H1 (cell line): ENCODE measurements at regions not wholly inside any gene's neighbourhood (a gene's known extent, or its start where the extent isn't known, plus 50 kb on each side); places are given as distances from the start of the nearest gene placed in this dataset.

Experiments
- CTCF ChIA-PET: fragments of 300-600 bp; sonication (Branson Sonifier 250); formaldehyde crosslinking; loops from one replicate; lab custom pipeline; 2021; ENCODE audit not compliant: partially characterized antibody; lab: Charles Lee
- POLR2A ChIA-PET: fragments of 300-600 bp; sonication (Branson Sonifier 250); formaldehyde crosslinking; loops from one replicate; lab custom pipeline; 2021; ENCODE audit warnings: inconsistent platforms; ENCODE audit not compliant: partially characterized antibody; lab: Charles Lee
- DNase-seq, 2 experiments: peaks; one replicate each; pipeline versions ENCODE4 v3.0.0 to v3.0.0-alpha.2; 2010 to 2022; ENCODE audit warnings: low spot score in 2 of 2, low read depth in 1 of 2, mixed read lengths in 1 of 2
- FAIRE-seq: peaks from 2 replicates; lab custom pipeline; 2011; peaks lifted over from hg19 to GRCh38; lab: Jason Lieb, UNC
- H2AFZ ChIP-seq: 2 replicates; pipeline ENCODE4 v1.8.1; 2012; ENCODE audit warnings: low read length, inconsistent platforms
- H2AK5ac ChIP-seq: 2 replicates; pipeline ENCODE4 v1.6.1; 2013; ENCODE audit warnings: low read depth, low read length
- H2BK120ac ChIP-seq: replicated peaks from 2 replicates; pipeline ENCODE3; 2013; ENCODE audit warnings: low read depth, low read length, inconsistent platforms
- H2BK12ac ChIP-seq: 2 replicates; pipeline ENCODE4 v1.6.1; 2013; ENCODE audit warnings: low read depth, low read length
- H2BK15ac ChIP-seq: 2 replicates; pipeline ENCODE4 v1.6.1; 2013; ENCODE audit warnings: low read length
- H2BK20ac ChIP-seq: 2 replicates; pipeline ENCODE4 v1.6.1; 2013; ENCODE audit warnings: low read length
- H2BK5ac ChIP-seq: 2 replicates; pipeline ENCODE4 v1.6.1; 2013; ENCODE audit warnings: low read depth, low read length
- H3K14ac ChIP-seq: 2 replicates; pipeline ENCODE4 v1.6.1; 2013; ENCODE audit warnings: inconsistent platforms; ENCODE audit not compliant: insufficient read length
- H3K18ac ChIP-seq: 2 replicates; pipeline ENCODE4 v1.6.1; 2013; ENCODE audit warnings: low read length; ENCODE audit errors: extremely low read depth
- H3K23ac ChIP-seq: 2 replicates; pipeline ENCODE4 v1.6.1; 2013; ENCODE audit warnings: inconsistent platforms; ENCODE audit not compliant: insufficient read length
- H3K23me2 ChIP-seq: 2 replicates; pipeline ENCODE4 v1.6.1; 2013; ENCODE audit warnings: low read depth, low read length
- H3K27ac ChIP-seq: 2 replicates; pipeline ENCODE4 v1.6.1; 2011; ENCODE audit warnings: low read depth, low read length, inconsistent platforms
- H3K27me3 ChIP-seq, 4 experiments: replicated peaks in 1 of 4; 1 replicate in 1 of 4; 2 replicates in 3 of 4; pipeline versions ENCODE4 v1.6.1 to v1.8.1; 2011 to 2013; ENCODE audit warnings: low read length in 3 of 4, mild to moderate bottlenecking in 3 of 4, inconsistent platforms in 2 of 4, mixed read lengths in 2 of 4, moderate library complexity in 1 of 4; ENCODE audit not compliant: control insufficient read depth in 3 of 4, insufficient read depth in 3 of 4; ENCODE audit errors: extremely low read depth in 1 of 4
- H3K36me3 ChIP-seq, 4 experiments: 2 replicates each; pipeline versions ENCODE4 v1.6.1 to v1.8.1; 2011 to 2013; ENCODE audit warnings: mild to moderate bottlenecking in 4 of 4, low read length in 3 of 4, moderate library complexity in 2 of 4, control low read depth in 1 of 4, inconsistent platforms in 1 of 4; ENCODE audit not compliant: insufficient read depth in 4 of 4, control insufficient read depth in 2 of 4
- H3K4ac ChIP-seq: replicated peaks from 2 replicates; pipeline ENCODE3; 2013; ENCODE audit warnings: low read length, low read depth, mixed read lengths, inconsistent platforms; ENCODE audit not compliant: insufficient read length
- H3K4me1 ChIP-seq, 4 experiments: replicated peaks in 1 of 4; 1 replicate in 1 of 4; 2 replicates in 3 of 4; pipeline versions ENCODE4 v1.6.1 to v1.8.1; 2011 to 2013; ENCODE audit warnings: low read length in 3 of 4, inconsistent platforms in 2 of 4, mixed read lengths in 1 of 4; ENCODE audit not compliant: insufficient read depth in 4 of 4, control insufficient read depth in 3 of 4
- H3K4me2 ChIP-seq, 2 experiments: 2 replicates each; pipeline versions ENCODE4 v1.6.1 to v1.8.1; 2011 to 2013; ENCODE audit warnings: low read depth in 2 of 2, low read length in 2 of 2, control low read depth in 1 of 2, inconsistent platforms in 1 of 2, mild to moderate bottlenecking in 1 of 2; ENCODE audit not compliant: insufficient read depth in 1 of 2
- H3K4me3 ChIP-seq, 4 experiments: fragments of 200-600, 300-600 bp in 1 of 4; sonication (generic), shearing (Covaris generic), sonication (Bioruptor Twin) in 1 of 4; 2 replicates each; pipeline versions ENCODE4 v1.5.1 to v1.8.1; 2011 to 2016; ENCODE audit warnings: low read length in 4 of 4, low read depth in 3 of 4, control low read depth in 2 of 4, inconsistent platforms in 2 of 4, mild to moderate bottlenecking in 2 of 4, mixed read lengths in 1 of 4, moderate library complexity in 1 of 4; ENCODE audit not compliant: insufficient read depth in 2 of 4; ENCODE audit errors: extremely low read depth in 1 of 4
- H3K56ac ChIP-seq: replicated peaks from 2 replicates; pipeline ENCODE3; 2013; ENCODE audit warnings: low read depth, mild to moderate bottlenecking, mixed read lengths, low read length, inconsistent platforms; ENCODE audit not compliant: insufficient read length
- H3K79me1 ChIP-seq: 2 replicates; pipeline ENCODE4 v1.6.1; 2013; ENCODE audit warnings: low read depth, low read length, control low read depth
- H3K79me2 ChIP-seq, 2 experiments: 2 replicates each; pipeline versions ENCODE4 v1.6.1 to v1.8.1; 2012 to 2013; ENCODE audit warnings: low read length in 2 of 2, mild to moderate bottlenecking in 2 of 2, inconsistent platforms in 1 of 2; ENCODE audit not compliant: insufficient read depth in 2 of 2, control insufficient read depth in 1 of 2
- H3K9ac ChIP-seq, 4 experiments: replicated peaks in 1 of 4; 1 replicate in 1 of 4; 2 replicates in 3 of 4; pipeline versions ENCODE4 v1.6.1 to v1.8.1; 2011 to 2013; ENCODE audit warnings: low read depth in 3 of 4, low read length in 3 of 4, control low read depth in 2 of 4, mild to moderate bottlenecking in 2 of 4, moderate library complexity in 2 of 4, inconsistent platforms in 1 of 4; ENCODE audit errors: extremely low read depth in 1 of 4
- H3K9me3 ChIP-seq, 2 experiments: 2 replicates each; pipeline versions ENCODE4 v1.6.1 to v1.8.1; 2012 to 2013; ENCODE audit warnings: mild to moderate bottlenecking in 2 of 2, moderate library complexity in 2 of 2, control low read depth in 1 of 2, inconsistent platforms in 1 of 2, low read depth in 1 of 2, low read length in 1 of 2, mixed read lengths in 1 of 2; ENCODE audit not compliant: insufficient read depth in 2 of 2
- H4K20me1 ChIP-seq, 2 experiments: replicated peaks in 1 of 2; 2 replicates each; pipeline versions ENCODE3 to v1.8.1; 2011 to 2013; ENCODE audit warnings: inconsistent platforms in 2 of 2, low read length in 2 of 2, mild to moderate bottlenecking in 1 of 2; ENCODE audit not compliant: insufficient read depth in 2 of 2, control insufficient read depth in 1 of 2
- H4K5ac ChIP-seq: 2 replicates; pipeline ENCODE4 v1.6.1; 2013; ENCODE audit warnings: low read length, low read depth, mixed read lengths, inconsistent platforms; ENCODE audit not compliant: insufficient read length
- H4K8ac ChIP-seq: 2 replicates; pipeline ENCODE4 v1.8.0; 2013; ENCODE audit warnings: mild to moderate bottlenecking, moderate library complexity, low read length, inconsistent platforms; ENCODE audit not compliant: insufficient read depth; ENCODE audit errors: extremely low read depth
- H4K91ac ChIP-seq: replicated peaks from 2 replicates; pipeline ENCODE3; 2013; ENCODE audit warnings: low read length, mixed read lengths, inconsistent platforms; ENCODE audit not compliant: insufficient read length
- BRCA1 ChIP-seq: IDR thresholded peaks from 2 replicates; pipeline ENCODE4 v1.6.1; 2012; ENCODE audit warnings: low read depth, low read length, improper control_type of control experiment
- CTBP2 ChIP-seq: IDR thresholded peaks from 2 replicates; pipeline ENCODE4 v1.7.0; 2011; ENCODE audit warnings: borderline replicate concordance, mild to moderate bottlenecking, moderate library complexity, mixed read lengths, low read length; ENCODE audit not compliant: insufficient read depth, insufficient read length
- EZH2 ChIP-seq: fragments of 200-600 bp; sonication (generic); IDR thresholded peaks from 2 replicates; pipeline ENCODE4 v1.7.1; 2012; ENCODE audit warnings: low read depth, mild to moderate bottlenecking, moderate library complexity, low read length, inconsistent platforms; ENCODE audit not compliant: severe bottlenecking
- HDAC6 ChIP-seq: IDR thresholded peaks from one replicate; pipeline ENCODE4 v1.7.1; 2012; ENCODE audit warnings: low read depth, mild to moderate bottlenecking, inconsistent platforms, low read length, moderate library complexity
- PHF8 ChIP-seq: fragments of 200-600 bp; sonication (generic); conservative IDR thresholded peaks from 2 replicates; pipeline ENCODE4 v1.7.1; 2012; ENCODE audit warnings: low read depth, mild to moderate bottlenecking, inconsistent platforms, low read length, moderate library complexity
- POLR2A ChIP-seq, 2 experiments: IDR thresholded peaks; 1 replicate in 1 of 2; 2 replicates in 1 of 2; pipeline ENCODE4 v1.6.1; 2011; ENCODE audit warnings: low read depth in 2 of 2, low read length in 2 of 2, mild to moderate bottlenecking in 2 of 2; ENCODE audit errors: control extremely low read depth in 1 of 2
- RNF2 ChIP-seq: fragments of 200-900, 300-1000 bp; sonication (generic); IDR thresholded peaks from 2 replicates; pipeline ENCODE4 v1.7.1; 2016; ENCODE audit warnings: borderline replicate concordance, low read depth, mild to moderate bottlenecking, antibody characterized with exemption, low read length; ENCODE audit not compliant: poor library complexity, severe bottlenecking; ENCODE audit errors: missing control alignments
- SAP30 ChIP-seq: fragments of 300-600 bp; sonication (generic); IDR thresholded peaks from 2 replicates; pipeline ENCODE4 v1.7.1; 2012; ENCODE audit warnings: low read length, moderate library complexity, mild to moderate bottlenecking, inconsistent platforms; ENCODE audit not compliant: insufficient read depth, insufficient replicate concordance
- SIX5 ChIP-seq: IDR thresholded peaks from 2 replicates; pipeline ENCODE4 v1.6.1; 2011; ENCODE audit warnings: mild to moderate bottlenecking, low read depth, low read length
- SP1 ChIP-seq: IDR thresholded peaks from 2 replicates; pipeline ENCODE4 v1.6.1; 2011; ENCODE audit warnings: low read depth, low read length
- YY1 ChIP-seq: IDR thresholded peaks from 2 replicates; pipeline ENCODE4 v1.6.1; 2011; ENCODE audit warnings: low read depth, mild to moderate bottlenecking, low read length
- ZNF274 ChIP-seq: IDR thresholded peaks from 2 replicates; pipeline ENCODE4 v1.7.0; 2012; ENCODE audit warnings: low read length, borderline replicate concordance; ENCODE audit errors: extremely low read depth
- WGBS, 2 experiments: shearing (Covaris generic) in 1 of 2; methylation state at CpG; one replicate each; pipeline versions ENCODE4 v1.1.6 to v1.1.7; 2013 to 2015; ENCODE audit warnings: low lambda C conversion rate in 2 of 2, mixed read lengths in 2 of 2, inconsistent platforms in 1 of 2, low coverage in 1 of 2, missing lambda C conversion rate in 1 of 2; ENCODE audit not compliant: insufficient replicate concordance in 2 of 2, insufficient coverage in 1 of 2, insufficient read length in 1 of 2; ENCODE audit errors: extremely low coverage in 1 of 2, missing lambda C conversion rate in 1 of 2; 5-methylcytosine and 5-hydroxymethylcytosine counted together
- TF ChIP-seq, protein P1 (sequence below): IDR thresholded peaks from 2 replicates; pipeline ENCODE4 v1.6.1; 2011; ENCODE audit warnings: low read length, improper control_type of control experiment

GRCh38 chr20:22686097-22686496 lies 101.7 kb upstream of the FOXA2 start:
- H3K36me3 ChIP-seq = no peaks in the 10 kb centered on the region
- no peak overlapping the region for H3K14ac ChIP-seq
- no peaks in the 10 kb centered on the region for H4K20me1 ChIP-seq
- no peaks in the 10 kb centered on the region for H3K4me1 ChIP-seq
- no peak overlapping the region for H3K9ac ChIP-seq
- no peak overlapping the region for H2BK5ac ChIP-seq
- H3K18ac ChIP-seq = no peak overlapping the region
- H3K79me1 ChIP-seq = no peaks in the 10 kb centered on the region
- no peak overlapping the region for H4K91ac ChIP-seq
- no peak overlapping the region for H3K56ac ChIP-seq
- no peaks in the 10 kb centered on the region for H3K79me2 ChIP-seq
- H3K4ac ChIP-seq = no peak overlapping the region
- no peaks in the 10 kb centered on the region; a peak in 3 of 7 replicates for H3K27me3 ChIP-seq
- no peak overlapping the region; a peak in 1 of 4 replicates for H3K4me2 ChIP-seq
- no peaks in the 10 kb centered on the region for H3K23me2 ChIP-seq
- H4K8ac ChIP-seq = peak overlapping the region; percentile 90; the same call in 1 of the 2 replicates
- H3K23ac ChIP-seq = no peak overlapping the region
- POLR2A ChIA-PET = no interaction called here
- no peak overlapping the region for H2AK5ac ChIP-seq
- peak overlapping the region; percentile 98 for H2AFZ ChIP-seq
- no peak overlapping the region for H2BK15ac ChIP-seq
- peak overlapping the region; percentile 41 for H4K5ac ChIP-seq
- FAIRE-seq = no peak
- no peak overlapping the region for H3K4me3 ChIP-seq
- no peak overlapping the region for H2BK120ac ChIP-seq
- CTCF ChIA-PET = interaction anchor here (1.2 to 9.1 kb wide), 10 partner anchors 13 to 654 kb away, joined by 3 to 140 read pairs (median 6); no protein-coding TSS in a partner anchor
- no peak overlapping the region for H2BK12ac ChIP-seq
- no peak overlapping the region for H3K27ac ChIP-seq
- peak; percentile 33 to 72 for DNase-seq
- H2BK20ac ChIP-seq = no peak overlapping the region
- peaks cover 0 to 4% of the 10 kb centered on the region in 2 experiments; a peak in 2 of 4 replicates for H3K9me3 ChIP-seq
- 33% methylated on average over 7 of the region's 7 CpGs; no CpG with 5 or more reads in 1 of the 2 experiments for WGBS, 2 experiments
- TF ChIP-seq BRCA1 = no peak
- no peak for TF ChIP-seq CTBP2
- no peak for TF ChIP-seq HDAC6
- TF ChIP-seq PHF8 = no peak
- 0 out of 2 replicates have a peak, but pooled peaks have one; percentile 17 for TF ChIP-seq YY1
- 0 out of 2 replicates have a peak, but pooled peaks have one; percentile 25 for TF ChIP-seq SP1
- no peak for TF ChIP-seq EZH2
- TF ChIP-seq POLR2A (IDR thresholded peaks at IDR 0.05; ENCODE audit: control extremely low read depth in 1 of 2, low read depth in 2 of 2, low read length in 2 of 2) = no peak
- TF ChIP-seq SAP30 = no peak
- TF ChIP-seq ZNF274 = no peak
- TF ChIP-seq, protein P1, sequence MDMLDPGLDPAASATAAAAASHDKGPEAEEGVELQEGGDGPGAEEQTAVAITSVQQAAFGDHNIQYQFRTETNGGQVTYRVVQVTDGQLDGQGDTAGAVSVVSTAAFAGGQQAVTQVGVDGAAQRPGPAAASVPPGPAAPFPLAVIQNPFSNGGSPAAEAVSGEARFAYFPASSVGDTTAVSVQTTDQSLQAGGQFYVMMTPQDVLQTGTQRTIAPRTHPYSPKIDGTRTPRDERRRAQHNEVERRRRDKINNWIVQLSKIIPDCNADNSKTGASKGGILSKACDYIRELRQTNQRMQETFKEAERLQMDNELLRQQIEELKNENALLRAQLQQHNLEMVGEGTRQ = no peak
- TF ChIP-seq RNF2 = no peak
- TF ChIP-seq SIX5 = peak; percentile 84
